GM19238 (cell line): ENCODE measurements at regions not wholly inside any gene's neighbourhood (a gene's known extent, or its start where the extent isn't known, plus 50 kb on each side); places are given as distances from the start of the nearest gene placed in this dataset.
"Not testable (repeated sequence)": the region's sequence is repeated elsewhere in the genome, so short reads cannot be mapped to it uniquely, and the experiment has no call there.

Experiments
- DNase-seq: peaks from one replicate; pipeline ENCODE4 v3.0.0; 2011; ENCODE audit warnings: low spot score; ENCODE audit not compliant: insufficient read length

DNA sequence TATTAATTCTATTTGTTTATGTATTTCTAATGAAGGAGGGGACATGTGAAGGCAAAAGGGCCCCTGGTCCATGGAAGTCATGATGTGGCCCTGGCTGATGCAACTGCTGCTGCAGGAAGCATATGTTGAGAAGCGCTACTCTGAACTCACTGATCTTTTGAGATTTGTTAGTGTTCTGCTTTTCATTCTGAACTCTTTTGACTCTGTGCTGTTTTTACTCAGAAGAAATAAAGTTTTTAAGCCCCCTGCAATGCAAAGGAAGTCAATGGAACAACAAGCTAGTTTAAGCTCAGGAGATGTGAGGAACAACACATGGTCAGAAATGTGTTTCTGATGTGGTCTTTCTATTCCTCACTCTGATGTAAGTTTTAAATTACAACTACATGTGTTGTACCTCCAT, 88.9 kb upstream of the BTG1 start:
- DNase-seq = no peak

- no peak for DNase-seq
Observed at GRCh38 chr12:92233346-92234015, 87.8 kb upstream of the BTG1 start.

GRCh38 chr12:92232371-92232932, 86.8 kb upstream of the BTG1 start:
- DNase-seq = not testable (repeated sequence)

- not testable (repeated sequence) for DNase-seq
Observed at GRCh38 chr12:92231945-92232344, 86.3 kb upstream of the BTG1 start.

GRCh38 chr12:92231532-92231931, 85.9 kb upstream of the BTG1 start:
- not testable (repeated sequence) for DNase-seq

DNA sequence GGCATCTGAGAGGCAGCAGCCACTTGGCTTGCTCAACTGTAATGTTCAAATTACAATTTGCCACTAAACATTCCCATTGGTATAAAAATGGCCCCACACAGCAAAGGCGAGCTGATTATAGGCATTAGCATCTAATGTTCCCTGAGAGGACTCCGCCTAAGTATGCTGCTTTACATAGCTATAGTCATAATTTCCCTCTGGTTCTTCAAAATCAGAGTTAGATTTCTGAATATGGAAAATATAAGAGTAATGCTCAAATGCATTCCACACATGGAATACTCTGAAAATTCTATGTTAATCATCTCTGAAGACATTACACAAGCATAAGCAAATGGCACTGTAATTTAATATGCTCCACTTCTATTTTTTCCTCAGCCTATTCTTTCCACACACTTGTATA, 83.7 kb upstream of the BTG1 start:
- DNase-seq = no peak

- DNase-seq = no peak
Observed at GRCh38 chr12:92226961-92227360, 81.3 kb upstream of the BTG1 start.

- DNase-seq = no peak
Observed at GRCh38 chr12:92226071-92226661, 80.5 kb upstream of the BTG1 start.

- no peak for DNase-seq
Observed at GRCh38 chr12:92224685-92225331, 79.2 kb upstream of the BTG1 start.

- DNase-seq = no peak
Observed at GRCh38 chr12:92223481-92223880, 77.8 kb upstream of the BTG1 start.

- DNase-seq = no peak
Observed at GRCh38 chr12:92221656-92222315, 76.1 kb upstream of the BTG1 start.

- DNase-seq = no peak
Observed at GRCh38 chr12:92218394-92219077, 72.9 kb upstream of the BTG1 start.

- no peak for DNase-seq
Observed at GRCh38 chr12:92216092-92216491, 70.4 kb upstream of the BTG1 start.

DNA sequence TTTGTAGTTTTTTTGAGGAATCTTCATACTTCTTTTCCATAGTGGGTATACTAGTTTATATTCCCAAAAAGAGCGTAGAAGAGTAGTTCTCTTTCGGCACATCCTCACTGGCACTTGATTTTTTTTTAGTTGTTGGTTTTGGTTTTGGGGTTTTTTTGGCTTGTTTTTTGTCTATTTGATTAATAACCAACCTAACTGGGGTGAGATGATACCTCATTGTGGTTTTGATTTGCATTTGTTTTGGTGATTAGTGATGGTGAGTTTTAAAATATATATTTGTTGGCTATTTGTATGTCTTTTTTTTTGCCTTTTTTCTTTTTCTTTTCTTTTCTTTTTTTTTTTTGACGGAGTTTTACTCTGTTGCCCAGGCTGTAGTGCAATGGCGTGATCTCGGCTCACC, 69.7 kb upstream of the BTG1 start:
- DNase-seq = no peak

DNA sequence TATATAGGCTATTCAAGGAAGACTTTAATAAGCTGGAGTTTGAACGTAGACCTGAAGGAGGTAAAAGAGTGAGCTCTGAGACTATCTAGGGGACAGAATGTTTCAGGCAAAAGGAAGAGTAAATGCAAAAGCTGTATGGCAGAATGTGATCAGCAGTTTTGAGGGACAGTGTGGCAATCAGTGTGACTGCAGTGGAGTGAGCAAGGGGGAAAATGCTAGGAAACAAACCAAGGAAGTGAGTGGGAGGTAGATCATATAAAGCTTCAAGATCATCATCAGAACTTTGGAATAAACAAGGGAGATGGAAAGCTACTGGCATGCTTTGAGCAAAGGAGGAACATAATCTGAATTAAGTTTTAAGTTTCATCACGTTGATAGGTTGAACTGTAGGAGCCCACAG, 67.5 kb upstream of the BTG1 start:
- DNase-seq = no peak

GRCh38 chr12:92210071-92210470, 64.4 kb upstream of the BTG1 start:
- DNase-seq = no peak

GRCh38 chr12:92208613-92209121, 63.0 kb upstream of the BTG1 start:
- DNase-seq = peak; percentile 4

- DNase-seq = no peak
Observed at GRCh38 chr12:92206596-92206995, 61.0 kb upstream of the BTG1 start.

DNA sequence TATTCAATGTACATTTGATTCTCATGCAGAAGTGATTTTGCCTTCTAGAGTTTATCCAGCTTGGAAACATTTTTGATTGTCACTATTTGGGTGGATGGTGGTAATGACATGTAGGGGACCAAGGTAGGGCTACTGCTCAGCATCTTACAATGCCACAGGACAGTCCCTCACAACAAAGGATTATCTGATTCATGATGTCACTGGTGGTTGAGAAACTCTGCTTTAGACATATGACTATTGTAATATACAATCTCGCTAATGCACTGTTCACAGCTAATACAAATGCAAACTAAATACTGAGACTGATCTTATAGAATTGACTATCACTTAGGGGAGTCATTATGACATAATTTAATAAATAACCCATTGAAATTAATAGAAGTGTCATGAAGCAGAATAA, 60.4 kb upstream of the BTG1 start:
- no peak for DNase-seq

- DNase-seq = no peak
Observed at GRCh38 chr12:92199819-92200576, 54.4 kb upstream of the BTG1 start.

DNA sequence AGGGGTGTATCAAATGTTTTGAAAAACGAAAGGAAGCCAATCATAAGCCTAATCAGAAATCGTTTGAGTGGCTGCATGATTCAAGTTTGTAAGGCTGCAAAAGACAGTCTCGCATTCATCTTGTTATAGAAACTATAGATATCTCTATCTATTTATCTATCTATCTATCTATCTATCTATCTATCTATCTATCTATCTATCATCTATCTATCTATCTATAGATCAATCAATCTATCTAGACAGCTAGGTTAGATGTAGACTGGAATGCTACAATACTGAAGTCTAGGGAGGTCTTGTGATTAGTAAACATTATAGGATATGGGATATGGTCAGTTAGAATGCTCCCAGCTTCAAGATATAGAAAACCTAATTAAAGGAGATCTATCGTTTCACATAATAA, 52.2 kb upstream of the BTG1 start:
- DNase-seq = no peak
